Cardiac muscle cell (in vitro differentiated cells and primary cell): ENCODE measurements at regions not wholly inside any gene's neighbourhood (a gene's known extent, or its start where the extent isn't known, plus 50 kb on each side); places are given as distances from the start of the nearest gene placed in this dataset.

Source experiments
- DNase-seq, 2 donors: peaks; one replicate each; pipeline versions ENCODE4 v3.0.0 to v3.0.0-alpha.2; 2010 to 2017; ENCODE audit warnings: low read depth in 1 of 2, low spot score in 1 of 2
- H3K27ac ChIP-seq: fragments of 200-600 bp; sonication (generic); 2 replicates; pipeline ENCODE4 v1.5.1; 2016
- H3K27me3 ChIP-seq: fragments of 200-600 bp; sonication (generic); 2 replicates; pipeline ENCODE4 v1.6.0; 2016; ENCODE audit warnings: control low read depth
- H3K36me3 ChIP-seq: fragments of 200-600 bp; sonication (generic); 2 replicates; pipeline ENCODE4 v1.5.1; 2016; ENCODE audit warnings: control low read depth
- H3K4me1 ChIP-seq: fragments of 200-600 bp; sonication (generic); 2 replicates; pipeline ENCODE4 v1.8.1; 2017; ENCODE audit warnings: low read depth, mild to moderate bottlenecking, mixed run types
- H3K4me3 ChIP-seq: fragments of 200-600 bp; sonication (generic); 2 replicates; pipeline ENCODE4 v1.5.1; 2016; ENCODE audit warnings: mild to moderate bottlenecking
- H3K9me3 ChIP-seq: fragments of 200-600 bp; sonication (generic); 2 replicates; pipeline ENCODE4 v1.5.1; 2017; ENCODE audit warnings: low read depth, mild to moderate bottlenecking, control low read depth
- TF ChIP-seq, protein P1 (sequence below): IDR thresholded peaks from 2 replicates; pipeline ENCODE4 v1.5.1; 2012; ENCODE audit warnings: low read depth, mild to moderate bottlenecking, low read length

DNA sequence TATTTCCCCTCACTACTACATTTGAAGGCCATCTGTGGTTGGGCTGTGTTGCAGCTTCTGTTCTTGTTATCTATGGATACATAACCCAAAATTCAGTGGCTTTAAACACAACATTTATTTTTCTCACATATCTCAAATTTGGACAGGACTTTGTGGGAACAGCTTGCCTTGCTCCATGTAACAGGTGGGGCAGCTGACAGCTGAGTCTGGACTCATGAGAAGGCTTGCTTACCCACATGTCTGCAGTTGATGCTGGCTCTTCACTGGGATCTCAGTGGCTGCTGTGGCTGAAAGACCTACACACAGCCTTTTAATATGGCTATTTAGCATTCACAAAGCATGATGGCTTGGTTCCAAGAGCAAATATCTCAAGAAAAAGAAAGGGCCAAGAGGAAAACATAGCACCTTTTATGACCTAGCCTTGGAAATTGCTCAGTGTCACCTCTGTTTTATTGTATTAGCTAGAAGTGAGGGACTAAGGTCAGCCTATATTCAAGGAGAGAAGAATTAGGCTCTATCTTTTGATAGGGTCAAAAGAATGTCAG, 296.8 kb upstream of the ZNF521 start:
- H3K4me1 ChIP-seq, result peaks cover 9% of the 10 kb centered on the region
- H3K4me3 ChIP-seq, result no peak overlapping the region
- DNase-seq, result no peak
- H3K27me3 ChIP-seq, result no peaks in the 10 kb centered on the region
- H3K36me3 ChIP-seq, result no peaks in the 10 kb centered on the region
- TF ChIP-seq, protein P1, sequence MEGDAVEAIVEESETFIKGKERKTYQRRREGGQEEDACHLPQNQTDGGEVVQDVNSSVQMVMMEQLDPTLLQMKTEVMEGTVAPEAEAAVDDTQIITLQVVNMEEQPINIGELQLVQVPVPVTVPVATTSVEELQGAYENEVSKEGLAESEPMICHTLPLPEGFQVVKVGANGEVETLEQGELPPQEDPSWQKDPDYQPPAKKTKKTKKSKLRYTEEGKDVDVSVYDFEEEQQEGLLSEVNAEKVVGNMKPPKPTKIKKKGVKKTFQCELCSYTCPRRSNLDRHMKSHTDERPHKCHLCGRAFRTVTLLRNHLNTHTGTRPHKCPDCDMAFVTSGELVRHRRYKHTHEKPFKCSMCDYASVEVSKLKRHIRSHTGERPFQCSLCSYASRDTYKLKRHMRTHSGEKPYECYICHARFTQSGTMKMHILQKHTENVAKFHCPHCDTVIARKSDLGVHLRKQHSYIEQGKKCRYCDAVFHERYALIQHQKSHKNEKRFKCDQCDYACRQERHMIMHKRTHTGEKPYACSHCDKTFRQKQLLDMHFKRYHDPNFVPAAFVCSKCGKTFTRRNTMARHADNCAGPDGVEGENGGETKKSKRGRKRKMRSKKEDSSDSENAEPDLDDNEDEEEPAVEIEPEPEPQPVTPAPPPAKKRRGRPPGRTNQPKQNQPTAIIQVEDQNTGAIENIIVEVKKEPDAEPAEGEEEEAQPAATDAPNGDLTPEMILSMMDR, result no peak
- no peak overlapping the region for H3K27ac ChIP-seq
- H3K9me3 ChIP-seq, result no peaks in the 10 kb centered on the region

DNA sequence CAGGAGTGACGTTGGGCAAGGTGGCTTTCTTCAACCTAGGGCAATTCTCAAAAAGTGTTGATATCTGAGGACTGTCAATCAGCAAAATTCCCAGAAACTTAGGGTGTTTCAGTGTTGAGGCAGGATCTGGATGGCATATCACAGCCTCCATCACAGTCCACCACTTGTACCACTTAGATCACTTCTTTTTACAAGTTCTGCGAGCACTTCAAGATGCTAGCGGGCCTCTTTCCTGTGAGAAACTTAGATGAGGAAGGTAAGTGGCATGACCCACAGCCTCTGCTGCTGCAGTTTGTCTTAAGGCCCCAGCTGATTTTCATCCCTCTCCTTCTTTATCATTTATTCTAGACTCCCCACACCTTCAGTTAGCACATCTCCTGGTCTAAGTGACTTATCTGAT, 295.4 kb upstream of the ZNF521 start:
- H3K27me3 ChIP-seq, result no peaks in the 10 kb centered on the region
- TF ChIP-seq, protein P1, result no peak
- no peak for DNase-seq
- H3K4me3 ChIP-seq, result no peak overlapping the region
- no peak overlapping the region for H3K27ac ChIP-seq
- peaks cover 9% of the 10 kb centered on the region for H3K4me1 ChIP-seq
- no peaks in the 10 kb centered on the region for H3K36me3 ChIP-seq
- no peaks in the 10 kb centered on the region for H3K9me3 ChIP-seq

DNA sequence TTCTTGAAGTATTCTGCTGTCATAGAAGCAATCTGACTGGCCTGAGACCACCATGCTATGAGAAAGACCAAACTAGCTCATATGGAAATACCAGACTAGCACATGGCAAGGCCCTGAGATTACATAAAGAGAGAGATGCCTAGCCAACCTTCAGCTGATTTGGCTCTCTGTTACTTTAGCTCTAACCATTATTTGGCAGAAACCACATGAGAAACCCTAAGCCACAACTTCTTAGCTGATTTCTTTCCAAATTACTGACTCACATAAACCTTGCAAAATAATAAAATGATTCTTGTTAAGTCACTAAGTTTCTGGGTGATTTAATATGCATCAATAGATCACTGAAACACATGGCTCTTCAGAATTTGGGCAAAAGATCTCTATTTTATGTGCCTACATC, 295.0 kb upstream of the ZNF521 start:
- H3K9me3 ChIP-seq, result no peaks in the 10 kb centered on the region
- no peak overlapping the region for H3K27ac ChIP-seq
- H3K27me3 ChIP-seq, result no peaks in the 10 kb centered on the region
- TF ChIP-seq, protein P1, result no peak
- peaks cover 9% of the 10 kb centered on the region for H3K4me1 ChIP-seq
- DNase-seq, result peak in 1 of 2 donors; percentile 55
- H3K36me3 ChIP-seq, result no peaks in the 10 kb centered on the region
- H3K4me3 ChIP-seq, result no peak overlapping the region

DNA sequence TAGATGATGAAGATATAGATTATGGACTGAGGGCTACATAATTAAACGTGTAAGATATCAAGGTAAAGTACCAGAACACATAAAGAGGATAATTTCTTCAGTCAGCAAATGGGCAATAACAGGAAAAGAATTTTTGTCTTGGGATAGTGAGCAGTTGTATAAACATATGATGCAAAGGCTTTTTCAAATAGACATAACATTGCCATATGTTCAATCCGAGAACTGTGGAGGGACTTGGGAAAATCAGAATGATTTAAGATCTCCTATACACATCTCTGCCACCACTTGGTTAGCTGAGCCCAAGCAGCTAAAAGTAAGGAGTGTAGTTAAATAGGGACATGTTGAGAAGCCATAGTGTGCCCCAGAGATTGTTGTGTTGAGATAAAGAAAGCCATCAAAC, 287.6 kb upstream of the ZNF521 start:
- H3K27ac ChIP-seq, result no peak overlapping the region

DNA sequence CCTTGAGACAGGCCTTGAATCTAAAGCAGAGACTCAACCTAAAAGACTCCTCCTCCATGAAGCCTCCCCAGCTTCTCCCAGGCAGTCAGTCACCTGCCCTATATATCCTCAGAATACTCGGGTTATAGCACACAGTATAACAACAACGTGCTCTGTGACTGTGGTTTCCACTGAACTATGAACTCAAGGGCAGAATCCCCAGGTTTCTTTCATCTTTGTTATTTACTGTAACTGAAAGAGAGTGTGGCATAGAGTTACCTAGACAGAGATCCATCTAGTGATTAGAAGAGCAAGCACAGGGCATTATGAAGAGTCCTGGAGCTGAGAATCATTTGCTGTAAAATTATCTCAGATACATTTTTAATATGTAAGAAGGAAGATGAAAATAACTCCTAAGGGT, 281.6 kb upstream of the ZNF521 start:
- H3K4me3 ChIP-seq, result no peak overlapping the region
- no peaks in the 10 kb centered on the region for H3K27me3 ChIP-seq
- TF ChIP-seq, protein P1, result no peak
- H3K4me1 ChIP-seq, result peaks cover 7% of the 10 kb centered on the region
- H3K36me3 ChIP-seq, result no peaks in the 10 kb centered on the region
- no peak for DNase-seq
- H3K9me3 ChIP-seq, result no peaks in the 10 kb centered on the region
- H3K27ac ChIP-seq, result no peak overlapping the region

More for the DNA sequence above, 287.6 kb upstream of the ZNF521 start:
- Histone ChIP-seq H3K4me1 (peaks cover 7% of the 10 kb centered on the region), H3K27me3 (no peaks in the 10 kb centered on the region), H3K36me3 (no peaks in the 10 kb centered on the region), H3K4me3 (no peak overlapping the region), H3K9me3 (no peaks in the 10 kb centered on the region)
- no peak for DNase-seq
- TF ChIP-seq, protein P1, result no peak

DNA sequence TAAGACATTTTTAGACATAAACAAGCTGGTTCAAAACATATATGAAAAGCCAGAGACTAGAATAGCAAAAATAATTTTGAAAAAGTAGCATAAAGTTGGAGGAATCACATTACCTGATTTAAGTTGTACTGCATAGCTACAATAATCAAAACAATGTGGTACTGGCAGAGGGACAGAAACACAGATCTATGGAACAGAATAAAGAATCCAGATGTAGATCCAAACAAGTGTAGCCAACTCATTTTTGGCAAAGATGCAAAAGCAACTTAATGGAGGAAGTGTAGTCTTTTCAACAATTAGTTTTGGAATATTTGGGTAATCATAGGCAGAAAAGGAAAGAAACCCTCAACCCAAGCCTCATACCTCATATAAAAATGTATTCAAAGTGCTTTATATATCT, 278.7 kb upstream of the ZNF521 start:
- TF ChIP-seq, protein P1, result no peak

More for the DNA sequence above, 278.7 kb upstream of the ZNF521 start:
- H3K27ac ChIP-seq, result no peak overlapping the region
- H3K4me1 ChIP-seq, result no peaks in the 10 kb centered on the region
- no peak overlapping the region for H3K4me3 ChIP-seq
- DNase-seq, result no peak
- H3K36me3 ChIP-seq, result no peaks in the 10 kb centered on the region
- H3K9me3 ChIP-seq, result no peaks in the 10 kb centered on the region
- no peaks in the 10 kb centered on the region for H3K27me3 ChIP-seq
